ENCODE measurements at regions not wholly inside any gene's neighbourhood (a gene's known extent, or its start where the extent isn't known, plus 50 kb on each side); places are given as distances from the start of the nearest gene placed in this dataset.

DNA sequence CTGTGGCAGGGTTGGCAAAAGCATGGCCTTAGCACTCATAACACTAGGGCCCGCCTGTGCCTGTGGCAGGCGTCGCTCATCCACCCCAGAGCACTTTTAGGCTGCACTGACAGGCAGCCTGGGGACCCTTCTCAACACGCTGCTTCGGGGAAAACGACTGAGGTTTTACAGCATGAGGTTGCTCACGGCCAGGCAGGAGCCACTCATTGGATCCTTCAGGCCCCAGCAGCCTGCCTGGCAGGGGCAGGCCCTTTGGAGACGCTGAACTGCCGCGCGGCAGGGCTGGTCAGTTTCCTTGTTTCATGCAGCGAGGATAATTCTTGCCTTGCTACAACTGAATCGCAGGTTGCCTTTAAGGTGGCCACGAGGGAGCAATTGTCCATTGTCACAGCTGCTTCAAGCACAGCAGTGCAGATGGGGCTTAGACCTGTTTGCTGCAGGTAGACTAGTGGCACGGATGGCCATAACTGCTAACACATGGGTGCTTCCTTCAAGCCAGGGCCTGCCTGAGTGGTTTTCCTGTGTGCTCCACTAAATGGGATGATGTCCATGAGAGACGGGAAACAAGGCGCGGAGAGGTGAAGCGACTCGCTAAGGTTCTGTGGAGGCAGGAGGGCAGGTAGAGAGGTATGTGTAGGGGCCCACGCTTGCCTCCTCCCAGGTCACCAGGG is 49.9 kb upstream of the HS6ST1 start:
- no peaks in the 10 kb centered on the region for H3K9me2 ChIP-seq (replicated peaks; ENCODE audit: insufficient read depth)
- H4K20me1 ChIP-seq (ENCODE audit: insufficient read depth, poor library complexity, severe bottlenecking), result no peaks in the 10 kb centered on the region
- H3K4me3 ChIP-seq, result no peak overlapping the region
- H3K4me1 ChIP-seq (ENCODE audit: insufficient read depth), result peaks cover 8% of the 10 kb centered on the region
- no peaks in the 10 kb centered on the region for H3K79me2 ChIP-seq
- H3K9me3 ChIP-seq (ENCODE audit: low read depth), result no peaks in the 10 kb centered on the region
- WGBS (ENCODE audit: low lambda C conversion rate, missing lambda C conversion rate), result 93% methylated on average over 21 of the region's 21 CpGs
- no peak overlapping the region for H2AFZ ChIP-seq
- no peak for DNase-seq (ENCODE audit: low spot score)
- H3K36me3 ChIP-seq (replicated peaks; ENCODE audit: insufficient read depth, low read depth), result no peaks in the 10 kb centered on the region
- peak overlapping the region; percentile 58 for H3K27ac ChIP-seq
- H3K4me2 ChIP-seq, result no peak overlapping the region
- H3K27me3 ChIP-seq, result no peaks in the 10 kb centered on the region
- TF ChIP-seq EZH2phosphoT487 (IDR thresholded peaks at IDR 0.05; ENCODE audit: low read depth, severe bottlenecking, unreplicated experiment) (no peak), EZH2 (IDR thresholded peaks at IDR 0.05; ENCODE audit: borderline replicate concordance) (no peak)
- TF ChIP-seq, protein P1, sequence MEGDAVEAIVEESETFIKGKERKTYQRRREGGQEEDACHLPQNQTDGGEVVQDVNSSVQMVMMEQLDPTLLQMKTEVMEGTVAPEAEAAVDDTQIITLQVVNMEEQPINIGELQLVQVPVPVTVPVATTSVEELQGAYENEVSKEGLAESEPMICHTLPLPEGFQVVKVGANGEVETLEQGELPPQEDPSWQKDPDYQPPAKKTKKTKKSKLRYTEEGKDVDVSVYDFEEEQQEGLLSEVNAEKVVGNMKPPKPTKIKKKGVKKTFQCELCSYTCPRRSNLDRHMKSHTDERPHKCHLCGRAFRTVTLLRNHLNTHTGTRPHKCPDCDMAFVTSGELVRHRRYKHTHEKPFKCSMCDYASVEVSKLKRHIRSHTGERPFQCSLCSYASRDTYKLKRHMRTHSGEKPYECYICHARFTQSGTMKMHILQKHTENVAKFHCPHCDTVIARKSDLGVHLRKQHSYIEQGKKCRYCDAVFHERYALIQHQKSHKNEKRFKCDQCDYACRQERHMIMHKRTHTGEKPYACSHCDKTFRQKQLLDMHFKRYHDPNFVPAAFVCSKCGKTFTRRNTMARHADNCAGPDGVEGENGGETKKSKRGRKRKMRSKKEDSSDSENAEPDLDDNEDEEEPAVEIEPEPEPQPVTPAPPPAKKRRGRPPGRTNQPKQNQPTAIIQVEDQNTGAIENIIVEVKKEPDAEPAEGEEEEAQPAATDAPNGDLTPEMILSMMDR (IDR thresholded peaks at IDR 0.05; ENCODE audit: poor library complexity), result no peak

DNA sequence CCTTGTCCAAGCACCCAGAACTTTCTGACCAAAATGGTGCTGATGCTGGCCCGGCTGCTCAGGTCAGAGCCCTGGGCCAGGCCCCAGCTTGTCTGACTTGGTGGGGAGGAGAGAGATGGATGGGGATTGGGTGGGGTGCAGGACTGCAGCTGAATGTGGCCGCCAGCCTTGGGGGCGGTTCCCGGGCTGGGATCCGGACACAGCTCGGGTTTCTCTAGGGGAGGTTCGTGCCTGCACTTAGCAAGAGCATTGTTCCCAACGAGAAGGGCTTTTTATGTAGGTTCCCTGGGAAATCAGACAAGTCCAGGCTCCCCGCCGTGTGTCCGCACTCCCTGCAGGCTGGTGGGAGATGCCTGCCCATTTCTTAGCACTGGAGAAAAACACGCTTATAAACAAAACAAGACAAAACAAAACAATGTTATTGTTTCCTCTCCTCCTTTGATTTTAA is 50.5 kb upstream of the HS6ST1 start:
- Histone ChIP-seq H2AFZ (no peak overlapping the region), H3K79me2 (no peaks in the 10 kb centered on the region), H3K4me3 (no peak overlapping the region), H3K36me3 (replicated peaks; ENCODE audit: insufficient read depth, low read depth) (no peaks in the 10 kb centered on the region), H3K27me3 (no peaks in the 10 kb centered on the region), H3K9me2 (replicated peaks; ENCODE audit: insufficient read depth) (no peaks in the 10 kb centered on the region), H3K27ac (peak overlapping the region; percentile 70), H3K4me1 (ENCODE audit: insufficient read depth) (peaks cover 14% of the 10 kb centered on the region), H3K9me3 (ENCODE audit: low read depth) (no peaks in the 10 kb centered on the region), H3K4me2 (no peak overlapping the region), H4K20me1 (ENCODE audit: insufficient read depth, poor library complexity, severe bottlenecking) (no peaks in the 10 kb centered on the region)
- TF ChIP-seq, protein P1 (IDR thresholded peaks at IDR 0.05; ENCODE audit: poor library complexity), result no peak
- 55% methylated on average over 12 of the region's 12 CpGs for WGBS (ENCODE audit: low lambda C conversion rate, missing lambda C conversion rate)
- DNase-seq (ENCODE audit: low spot score), result no peak

DNA sequence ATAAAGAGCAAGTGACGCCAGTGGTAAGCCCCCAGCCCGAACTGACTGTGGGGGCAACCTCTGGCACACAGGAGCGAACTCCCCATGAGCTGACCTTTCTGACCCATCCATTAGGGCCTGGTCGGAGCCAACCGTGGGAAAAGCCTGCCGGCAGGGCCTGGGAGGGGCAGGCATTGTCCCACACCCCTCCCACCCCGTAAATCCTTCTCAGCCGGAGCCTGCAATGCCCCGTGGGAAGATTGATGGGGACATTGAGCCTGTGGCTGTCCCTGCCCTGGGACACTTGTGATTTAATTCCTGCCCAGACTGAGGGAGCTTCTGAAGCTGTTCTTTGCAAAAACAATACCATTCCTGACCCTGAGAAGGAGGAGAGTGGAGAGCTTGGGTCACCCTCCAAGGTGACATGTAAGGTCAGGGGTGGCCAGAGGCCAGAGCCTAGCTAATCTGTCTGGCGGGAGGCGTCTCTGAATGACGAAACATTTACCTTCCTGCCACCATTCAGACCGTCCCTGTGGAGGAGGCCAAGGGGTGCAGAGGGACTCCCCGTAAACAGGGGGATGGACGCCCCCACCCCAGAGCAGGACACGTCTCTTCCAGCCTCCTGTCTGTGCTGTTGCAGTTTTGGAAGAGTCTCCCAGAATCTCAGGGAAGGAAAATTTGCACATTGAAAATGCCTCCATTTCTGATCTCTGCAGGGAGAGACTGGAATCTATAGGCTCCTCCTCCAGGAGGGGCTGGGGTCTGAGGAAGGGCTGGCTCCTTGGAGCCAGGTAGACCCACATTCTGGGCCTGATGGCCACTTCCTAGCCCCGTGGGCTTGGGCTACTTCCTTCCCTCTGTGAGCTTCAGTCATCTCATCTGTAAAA is 51.2 kb upstream of the HS6ST1 start:
- H3K4me3 ChIP-seq, result no peak overlapping the region
- peak overlapping the region; percentile 70 for H3K27ac ChIP-seq
- H3K9me3 ChIP-seq (ENCODE audit: low read depth), result no peaks in the 10 kb centered on the region
- no peak for TF ChIP-seq EZH2phosphoT487 (IDR thresholded peaks at IDR 0.05; ENCODE audit: low read depth, severe bottlenecking, unreplicated experiment)
- no peak overlapping the region for H3K4me2 ChIP-seq
- no peak overlapping the region for H2AFZ ChIP-seq
- no peaks in the 10 kb centered on the region for H3K36me3 ChIP-seq (replicated peaks; ENCODE audit: insufficient read depth, low read depth)
- no peaks in the 10 kb centered on the region for H3K27me3 ChIP-seq
- no peaks in the 10 kb centered on the region for H3K9me2 ChIP-seq (replicated peaks; ENCODE audit: insufficient read depth)
- no peaks in the 10 kb centered on the region for H4K20me1 ChIP-seq (ENCODE audit: insufficient read depth, poor library complexity, severe bottlenecking)
- peaks cover 21% of the 10 kb centered on the region for H3K4me1 ChIP-seq (ENCODE audit: insufficient read depth)
- no peaks in the 10 kb centered on the region for H3K79me2 ChIP-seq
- 62% methylated on average over 17 of the region's 17 CpGs for WGBS (ENCODE audit: low lambda C conversion rate, missing lambda C conversion rate)
- DNase-seq (ENCODE audit: low spot score), result no peak
